HFF-Myc (cell line): ENCODE measurements at regions not wholly inside any gene's neighbourhood (a gene's known extent, or its start where the extent isn't known, plus 50 kb on each side); places are given as distances from the start of the nearest gene placed in this dataset.

ENCODE experiments used
- DNase-seq: peaks from one replicate; pipeline ENCODE4 v3.0.0-alpha.2; 2011; ENCODE audit warnings: low read depth; ENCODE audit errors: extremely low read depth
- H3K4me3 ChIP-seq: replicated peaks from 2 replicates; pipeline ENCODE4 v1.5.1; 2011; ENCODE audit warnings: low read depth, mild to moderate bottlenecking, control low read depth, low read length
- TF ChIP-seq, protein P1 (sequence below): IDR thresholded peaks from 2 replicates; pipeline ENCODE4 v1.5.1; 2012; ENCODE audit warnings: mild to moderate bottlenecking, low read depth, low read length, control low read depth; ENCODE audit errors: missing control alignments

DNA sequence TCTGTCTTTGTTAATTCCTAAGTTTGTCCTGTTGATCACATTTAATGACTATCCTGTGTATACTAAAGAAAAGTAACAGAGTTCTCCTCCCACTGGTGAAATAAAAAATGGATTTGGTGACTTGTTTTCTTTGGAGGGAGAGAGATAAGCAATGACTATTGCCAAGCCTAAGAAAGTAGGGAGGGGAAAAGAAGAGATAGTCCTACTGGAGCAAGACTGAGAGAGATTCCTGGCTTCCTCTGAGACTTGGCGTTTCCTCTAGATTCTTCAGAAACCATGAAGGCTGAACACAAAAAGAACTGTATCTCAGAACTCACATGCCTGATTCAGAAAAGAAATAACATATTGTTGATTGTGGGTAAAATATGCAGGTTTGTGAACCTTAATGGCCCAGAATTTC is 406.5 kb downstream of the FOXO1 start:
- no peak for DNase-seq
- no peak overlapping the region for H3K4me3 ChIP-seq
- TF ChIP-seq, protein P1, sequence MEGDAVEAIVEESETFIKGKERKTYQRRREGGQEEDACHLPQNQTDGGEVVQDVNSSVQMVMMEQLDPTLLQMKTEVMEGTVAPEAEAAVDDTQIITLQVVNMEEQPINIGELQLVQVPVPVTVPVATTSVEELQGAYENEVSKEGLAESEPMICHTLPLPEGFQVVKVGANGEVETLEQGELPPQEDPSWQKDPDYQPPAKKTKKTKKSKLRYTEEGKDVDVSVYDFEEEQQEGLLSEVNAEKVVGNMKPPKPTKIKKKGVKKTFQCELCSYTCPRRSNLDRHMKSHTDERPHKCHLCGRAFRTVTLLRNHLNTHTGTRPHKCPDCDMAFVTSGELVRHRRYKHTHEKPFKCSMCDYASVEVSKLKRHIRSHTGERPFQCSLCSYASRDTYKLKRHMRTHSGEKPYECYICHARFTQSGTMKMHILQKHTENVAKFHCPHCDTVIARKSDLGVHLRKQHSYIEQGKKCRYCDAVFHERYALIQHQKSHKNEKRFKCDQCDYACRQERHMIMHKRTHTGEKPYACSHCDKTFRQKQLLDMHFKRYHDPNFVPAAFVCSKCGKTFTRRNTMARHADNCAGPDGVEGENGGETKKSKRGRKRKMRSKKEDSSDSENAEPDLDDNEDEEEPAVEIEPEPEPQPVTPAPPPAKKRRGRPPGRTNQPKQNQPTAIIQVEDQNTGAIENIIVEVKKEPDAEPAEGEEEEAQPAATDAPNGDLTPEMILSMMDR = no peak

DNA sequence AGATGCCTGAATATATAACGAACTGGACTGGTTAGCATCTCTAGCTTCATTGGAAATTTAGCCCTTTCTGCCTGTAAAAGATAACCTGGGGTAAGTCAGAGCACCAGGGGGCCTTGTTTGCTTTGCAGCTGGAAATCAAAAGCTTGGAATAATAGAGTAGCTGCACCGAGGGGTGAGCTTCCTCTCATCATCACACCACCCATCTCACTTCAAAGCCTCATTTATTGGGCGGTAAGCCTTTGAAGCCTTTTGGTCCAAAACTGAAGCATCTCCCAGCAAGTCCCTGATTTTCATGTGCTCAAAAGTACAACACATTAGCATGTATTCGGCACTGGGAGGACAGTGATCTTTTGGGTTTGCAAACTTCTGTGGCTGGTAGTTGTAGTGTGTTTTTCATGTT is 405.1 kb downstream of the FOXO1 start:
- no peak for DNase-seq
- TF ChIP-seq, protein P1 = no peak
- no peak overlapping the region for H3K4me3 ChIP-seq

DNA sequence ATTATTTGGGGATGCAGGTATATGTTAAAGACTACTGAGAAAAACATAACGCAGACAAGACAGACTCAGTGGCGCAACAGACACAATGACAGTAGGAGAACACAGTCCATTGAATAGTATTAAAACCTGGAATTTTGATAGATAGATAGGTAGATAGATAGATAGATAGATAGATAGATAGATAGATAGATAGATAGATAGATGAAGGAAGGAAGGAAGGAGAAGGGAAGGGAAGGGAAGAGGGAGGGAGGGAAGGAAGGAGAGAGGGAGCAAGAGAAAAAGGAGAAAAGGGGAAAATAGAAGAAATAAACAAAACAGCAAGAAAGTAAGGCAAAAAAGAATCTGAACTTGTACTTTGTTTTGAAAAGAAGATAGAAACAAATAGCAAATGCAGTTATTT is 404.5 kb downstream of the FOXO1 start:
- DNase-seq = no peak
- TF ChIP-seq, protein P1 = no peak
- H3K4me3 ChIP-seq = no peak overlapping the region

DNA sequence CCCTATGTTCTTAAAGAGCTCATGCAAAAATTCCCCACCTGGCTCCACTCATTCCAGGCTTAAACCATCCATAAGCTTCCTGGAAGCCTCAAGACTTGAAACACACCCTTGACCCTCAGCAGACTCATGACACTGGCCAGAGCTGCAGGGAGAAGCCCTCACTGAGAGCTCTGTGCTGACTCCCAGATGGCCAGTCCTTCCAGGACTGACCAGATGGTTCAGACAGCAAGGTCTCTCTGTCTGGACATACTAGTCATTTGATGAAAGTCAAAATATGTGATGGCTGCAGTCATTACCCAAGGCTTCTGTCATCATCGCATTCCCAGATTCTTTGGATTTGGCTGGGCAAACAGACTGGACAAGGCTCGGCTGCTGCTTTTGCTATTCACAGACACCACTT is 397.4 kb downstream of the FOXO1 start:
- TF ChIP-seq, protein P1 = no peak
- no peak overlapping the region for H3K4me3 ChIP-seq
- no peak for DNase-seq

DNA sequence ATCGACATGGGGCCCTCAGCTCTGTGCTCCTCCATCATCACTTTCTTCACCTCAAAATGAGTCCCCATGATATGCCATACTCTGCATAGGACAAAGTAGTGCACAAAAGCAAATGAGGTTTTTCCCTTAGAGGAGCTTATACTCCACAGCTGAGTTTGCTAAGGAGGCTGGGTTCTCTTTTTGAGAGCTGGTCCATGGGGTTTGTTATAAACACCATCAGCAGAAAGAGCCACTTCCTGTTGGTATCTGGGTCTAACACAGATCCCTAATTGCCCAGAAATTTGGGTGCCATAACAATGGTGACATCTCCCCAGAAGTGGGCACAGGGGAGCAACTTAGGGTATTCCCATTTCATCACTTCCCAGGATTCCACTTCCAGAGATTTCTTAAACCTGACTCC is 395.7 kb downstream of the FOXO1 start:
- no peak overlapping the region for H3K4me3 ChIP-seq
- no peak for DNase-seq
- TF ChIP-seq, protein P1 = no peak

DNA sequence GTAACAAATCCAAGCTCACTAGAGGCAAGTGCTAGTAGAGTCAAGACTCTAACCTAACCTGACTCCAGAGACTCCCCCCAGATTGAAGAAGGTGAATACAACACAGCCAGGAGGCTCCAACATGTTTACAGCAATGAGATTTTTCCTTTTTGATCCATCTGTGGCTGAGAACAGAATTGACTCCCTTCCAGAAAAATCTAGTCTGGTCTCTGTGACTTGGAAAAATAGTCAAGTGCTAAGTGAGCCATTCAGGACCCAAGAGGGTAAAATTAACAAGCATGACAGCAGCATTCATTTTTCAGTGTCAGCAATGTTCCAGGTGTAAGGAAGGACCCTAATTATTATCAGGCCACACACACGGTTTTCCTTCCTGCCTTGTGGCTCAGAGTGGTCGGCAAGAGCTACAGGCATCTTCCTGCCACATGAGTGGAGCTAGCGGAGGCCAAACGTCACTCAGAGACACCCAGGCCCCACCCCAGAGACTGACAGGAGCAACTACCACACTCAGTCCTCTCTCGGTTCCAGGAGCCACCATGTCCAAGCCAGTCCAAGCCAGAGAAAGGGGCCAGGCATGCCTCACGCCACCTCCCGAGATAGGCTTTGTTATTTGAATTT is 395.1 kb downstream of the FOXO1 start:
- DNase-seq = no peak
- H3K4me3 ChIP-seq = no peak overlapping the region
- TF ChIP-seq, protein P1 = no peak
